NCI-H1105 (cell line): ENCODE measurements at regions not wholly inside any gene's neighbourhood (a gene's known extent, or its start where the extent isn't known, plus 50 kb on each side); places are given as distances from the start of the nearest gene placed in this dataset.

Experiments used
- DNase-seq: peaks from one replicate; lab custom pipeline; 2025; lab: John Stamatoyannopoulos, UW

GRCh38 chr11:135075740-135076139 is 663.7 kb upstream of the B3GAT1 start:
- DNase-seq, result no peak

DNA sequence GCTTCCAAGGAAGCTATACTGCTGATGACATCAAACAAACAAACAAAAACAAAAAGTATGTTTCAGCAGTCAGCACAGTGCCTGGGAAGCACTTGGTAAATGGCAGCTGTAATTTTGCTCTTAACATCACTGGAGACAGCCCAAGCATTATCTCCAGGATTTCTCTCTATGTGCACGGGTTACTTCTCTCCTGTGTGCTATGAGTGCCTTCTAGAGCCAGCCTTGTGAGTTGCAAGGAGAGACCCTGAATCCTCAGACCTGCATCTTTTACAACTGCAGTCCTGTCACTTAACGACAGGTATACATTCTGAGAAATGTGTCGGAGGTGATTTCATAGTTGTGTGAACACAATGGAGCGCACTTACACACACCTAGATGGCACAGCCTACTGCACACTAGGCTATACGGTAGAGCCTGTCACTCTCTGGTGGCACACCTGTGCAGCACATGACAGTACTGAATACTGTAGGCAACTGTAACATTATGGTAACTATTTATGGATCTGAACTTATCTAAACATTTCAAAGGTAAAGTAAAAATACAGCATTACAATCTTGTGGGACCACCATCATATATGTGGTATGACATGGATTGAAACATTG is 662.5 kb upstream of the B3GAT1 start:
- DNase-seq, result peak; percentile 10

DNA sequence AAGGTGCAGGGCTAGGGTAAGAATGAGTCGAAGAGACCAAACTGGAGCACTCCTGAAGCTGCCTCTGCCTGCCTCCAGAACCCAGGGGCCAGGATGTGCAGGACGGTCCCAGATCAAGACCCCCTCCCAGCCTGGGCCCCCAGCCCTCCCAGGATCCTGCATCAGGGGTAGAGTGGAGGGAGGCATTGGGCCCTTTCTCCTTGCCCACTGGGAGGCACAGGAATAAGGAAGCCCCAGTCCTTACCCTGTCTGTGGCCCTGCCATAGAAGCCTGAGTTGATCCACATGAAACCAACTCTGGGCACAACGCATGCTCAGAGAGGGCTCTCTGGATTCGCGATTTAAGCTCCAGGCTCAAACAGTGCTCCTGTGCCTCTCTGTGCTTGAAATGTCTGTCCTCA is 661.8 kb upstream of the B3GAT1 start:
- DNase-seq, result no peak

DNA sequence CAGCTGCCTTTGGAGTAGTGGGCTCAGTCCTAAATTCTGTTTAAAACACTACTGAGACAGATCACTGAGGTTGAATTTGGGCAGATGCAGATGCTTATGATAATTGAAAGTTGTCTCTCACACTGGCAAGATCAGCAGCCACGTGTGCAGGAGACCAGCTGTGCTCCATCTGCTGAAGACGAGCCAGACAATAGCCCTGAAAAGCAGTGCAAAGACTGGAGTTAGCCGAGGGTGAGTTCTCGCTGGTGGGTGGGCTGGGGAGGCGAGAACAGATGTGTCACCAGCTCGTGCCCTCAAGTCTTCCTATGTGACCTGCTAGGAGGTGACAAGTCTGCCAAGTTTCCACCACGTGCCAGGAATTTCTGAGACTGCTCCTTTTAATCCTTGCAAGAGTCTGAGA is 661.3 kb upstream of the B3GAT1 start:
- DNase-seq, result no peak

- DNase-seq, result no peak
Observed at GRCh38 chr11:135069890-135070289, 657.8 kb upstream of the B3GAT1 start.

DNA sequence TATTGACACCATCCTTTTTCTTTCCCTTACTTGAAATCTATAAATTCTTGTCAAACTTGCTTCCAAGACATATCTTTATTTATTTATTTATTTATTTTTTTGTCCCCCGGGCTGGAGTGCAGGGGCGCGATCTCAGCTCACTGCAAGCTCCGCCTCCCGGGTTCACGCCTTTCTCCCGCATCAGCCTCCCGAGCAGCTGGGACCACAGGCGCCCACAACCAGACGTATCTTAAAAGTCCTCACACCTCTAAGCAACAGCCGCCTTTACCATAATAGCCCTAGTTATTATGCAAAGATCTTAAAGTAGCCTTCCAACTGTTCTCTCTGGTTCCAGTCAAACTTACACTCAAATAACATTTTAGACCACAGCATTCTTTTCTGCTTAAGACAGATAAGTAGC is 657.0 kb upstream of the B3GAT1 start:
- DNase-seq, result no peak

DNA sequence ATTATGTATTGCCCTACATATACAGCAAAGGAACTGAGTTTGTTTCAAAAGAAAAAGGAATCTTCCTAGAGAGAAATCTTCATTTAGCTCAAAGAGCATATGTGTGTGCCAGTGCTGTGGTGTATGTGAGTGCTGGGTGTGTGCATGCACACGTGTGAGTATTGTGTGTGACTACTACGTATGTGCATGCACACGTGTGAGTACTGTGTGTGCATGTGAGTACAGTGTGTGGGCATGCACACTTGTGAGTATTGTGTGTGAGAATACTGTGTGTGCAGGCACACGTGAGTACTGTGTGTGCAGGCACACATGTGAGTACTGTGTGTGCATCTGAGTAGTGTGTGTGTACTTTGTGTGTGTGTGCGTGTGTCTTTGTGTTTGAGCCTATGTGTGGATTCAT is 651.0 kb upstream of the B3GAT1 start:
- no peak for DNase-seq

DNA sequence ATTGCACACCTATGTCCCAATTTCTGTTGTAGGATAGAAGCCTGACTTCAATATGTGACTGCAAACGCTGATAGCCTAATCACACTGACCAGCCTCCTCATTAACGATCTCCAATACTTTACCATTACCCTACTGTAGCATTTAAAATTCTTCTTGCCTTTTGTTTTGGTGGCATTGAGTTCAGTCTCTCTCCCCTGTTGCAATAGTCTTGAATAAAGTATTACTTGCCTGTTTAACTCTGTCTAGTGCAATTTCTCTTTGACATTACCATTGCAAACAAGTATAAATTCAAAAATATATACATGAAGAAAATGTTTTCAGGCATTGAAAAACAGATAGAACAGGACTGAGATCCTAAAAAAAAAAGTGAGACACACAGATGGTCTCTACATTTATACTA is 649.1 kb upstream of the B3GAT1 start:
- no peak for DNase-seq

- no peak for DNase-seq
Observed at GRCh38 chr11:135046986-135047385, 634.9 kb upstream of the B3GAT1 start.

- no peak for DNase-seq
Observed at GRCh38 chr11:135046556-135046955, 634.5 kb upstream of the B3GAT1 start.

GRCh38 chr11:135043434-135043833 is 631.4 kb upstream of the B3GAT1 start:
- no peak for DNase-seq

DNA sequence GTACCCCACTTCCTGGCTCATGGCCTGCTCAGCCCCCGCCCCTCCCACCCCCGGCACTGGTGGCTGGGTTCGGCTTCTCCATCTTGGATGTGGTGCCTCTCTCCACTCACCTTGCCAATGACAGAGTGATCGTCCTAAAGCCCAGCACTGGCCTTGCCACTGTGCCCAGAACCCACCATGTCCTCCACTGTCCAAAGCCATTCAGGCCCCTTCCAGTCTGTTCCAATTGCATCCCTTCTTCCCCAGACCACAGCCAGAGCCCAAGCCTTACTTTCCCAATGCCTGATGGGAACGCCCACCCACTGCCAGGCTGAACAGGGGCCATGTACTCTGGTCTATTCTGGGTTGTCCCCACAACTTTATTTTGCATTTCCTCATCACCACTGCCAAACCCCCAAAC is 625.8 kb upstream of the B3GAT1 start:
- no peak for DNase-seq

DNA sequence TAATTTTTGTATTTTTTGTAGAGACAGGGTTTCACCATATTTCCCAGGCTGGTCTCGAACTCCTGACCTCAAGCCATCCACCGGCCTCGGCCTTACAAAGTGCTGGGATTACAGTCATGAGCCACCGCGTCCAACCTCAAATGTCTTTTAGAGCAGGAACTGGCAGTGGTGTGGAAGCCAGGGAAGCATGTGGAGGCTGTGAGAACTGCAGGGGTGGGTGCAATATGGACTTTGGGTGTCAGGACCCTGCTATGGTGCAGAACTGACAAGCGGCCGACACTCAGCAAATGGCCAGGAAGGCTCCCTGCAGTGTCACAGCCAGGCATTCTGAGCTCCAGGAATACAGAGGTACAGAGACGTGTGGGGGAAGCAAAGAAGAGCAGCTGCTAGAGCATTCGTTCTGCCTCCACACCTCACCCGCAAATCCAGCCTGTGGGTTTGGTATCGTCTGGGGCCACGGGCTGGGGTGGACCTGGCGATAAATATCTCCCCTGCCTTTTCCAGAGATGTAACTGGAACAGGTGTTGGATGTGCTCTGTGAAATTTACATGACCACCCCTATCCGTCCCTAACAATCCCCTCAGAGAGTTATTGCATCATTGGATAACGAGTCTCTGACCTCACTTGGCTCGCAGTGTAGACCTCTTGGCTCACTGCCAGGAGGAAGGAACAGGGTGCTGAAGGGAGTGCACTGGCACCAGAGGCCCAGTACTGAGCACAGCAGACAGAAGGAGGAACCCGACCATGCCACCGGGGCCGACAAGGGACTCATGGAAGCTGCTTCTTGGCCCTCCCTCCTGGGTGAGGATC is 624.7 kb upstream of the B3GAT1 start:
- peak; percentile 2 for DNase-seq

- DNase-seq, result no peak
Observed at GRCh38 chr11:135035282-135035681, 623.2 kb upstream of the B3GAT1 start.

DNA sequence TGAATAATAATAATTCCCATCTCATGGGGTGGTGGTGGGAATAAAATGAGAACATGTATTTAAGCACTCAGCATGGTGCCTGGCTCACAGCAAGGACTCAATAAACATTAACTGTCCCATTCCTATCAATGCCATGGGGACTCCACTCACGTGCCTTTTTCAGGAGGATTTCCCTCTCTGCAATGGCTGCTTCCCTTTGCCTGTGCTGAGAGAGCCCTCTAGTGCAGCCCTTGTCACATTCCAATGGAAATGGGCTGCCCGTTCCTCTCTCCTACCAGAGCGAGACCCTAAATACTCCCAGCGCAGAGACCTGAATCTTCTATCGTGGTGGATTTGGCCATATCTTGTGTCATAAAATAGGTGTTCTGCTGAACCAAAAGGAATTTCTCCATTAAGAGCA is 621.5 kb upstream of the B3GAT1 start:
- DNase-seq, result peak; percentile 15

- DNase-seq, result no peak
Observed at GRCh38 chr11:135031205-135031989, 619.4 kb upstream of the B3GAT1 start.

GRCh38 chr11:135027461-135027860 is 615.4 kb upstream of the B3GAT1 start:
- DNase-seq, result no peak

DNA sequence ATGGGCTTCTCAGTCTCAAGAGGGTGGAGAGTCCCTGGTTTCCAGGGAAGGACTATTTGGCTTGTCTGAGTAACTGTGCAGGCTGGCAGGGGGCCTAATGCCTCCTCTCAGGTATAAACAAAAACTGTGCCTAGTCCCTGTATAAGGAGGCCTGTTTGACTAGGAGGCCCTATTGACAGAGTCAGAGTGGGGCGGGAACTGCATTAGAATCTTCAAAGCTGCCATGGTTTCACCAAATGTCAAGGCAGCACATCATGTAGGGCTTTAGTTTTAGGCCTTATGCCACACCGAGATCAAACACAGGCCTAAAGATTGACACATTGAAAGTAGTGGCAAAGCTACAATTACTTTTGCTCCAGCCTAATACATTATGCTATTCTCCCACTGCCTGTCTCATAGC is 611.5 kb upstream of the B3GAT1 start:
- no peak for DNase-seq

DNA sequence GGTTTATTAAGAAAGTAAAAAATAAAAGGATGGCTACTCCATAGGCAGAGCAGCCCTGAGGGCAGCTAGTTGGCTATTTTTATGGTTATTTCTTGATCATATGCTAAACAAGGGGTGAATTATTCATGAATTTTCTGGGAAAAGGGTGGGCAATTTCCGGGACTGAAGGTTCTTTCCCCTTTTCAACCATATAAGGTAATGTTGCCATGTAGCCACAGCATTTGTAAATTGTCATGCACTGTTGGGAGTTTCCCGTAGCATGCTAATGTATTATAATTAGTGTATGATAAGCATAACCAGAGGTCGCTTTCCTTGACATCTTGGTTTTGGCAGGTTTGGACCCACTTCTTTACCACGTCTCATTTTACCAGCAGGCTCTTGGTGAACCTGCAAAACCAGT is 610.4 kb upstream of the B3GAT1 start:
- DNase-seq, result no peak

DNA sequence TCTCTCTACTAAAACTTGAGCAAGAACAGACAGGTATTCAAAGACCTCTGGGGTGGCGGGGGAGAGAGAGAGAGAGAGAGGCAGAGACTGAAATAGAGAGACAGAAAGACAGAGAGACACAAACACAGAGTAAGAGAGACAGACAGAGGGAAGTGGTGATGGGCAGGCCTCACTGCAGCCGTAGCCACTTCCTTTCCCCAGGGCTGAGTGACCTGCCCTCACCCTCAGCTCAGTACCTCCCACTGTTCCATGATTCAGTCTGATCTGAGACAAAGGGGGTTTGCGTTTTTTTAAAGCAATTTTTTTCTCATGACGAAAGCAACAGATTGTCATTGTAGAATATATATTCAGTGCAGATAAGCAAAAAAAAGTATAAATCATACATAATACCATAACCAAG is 607.9 kb upstream of the B3GAT1 start:
- DNase-seq, result no peak

DNA sequence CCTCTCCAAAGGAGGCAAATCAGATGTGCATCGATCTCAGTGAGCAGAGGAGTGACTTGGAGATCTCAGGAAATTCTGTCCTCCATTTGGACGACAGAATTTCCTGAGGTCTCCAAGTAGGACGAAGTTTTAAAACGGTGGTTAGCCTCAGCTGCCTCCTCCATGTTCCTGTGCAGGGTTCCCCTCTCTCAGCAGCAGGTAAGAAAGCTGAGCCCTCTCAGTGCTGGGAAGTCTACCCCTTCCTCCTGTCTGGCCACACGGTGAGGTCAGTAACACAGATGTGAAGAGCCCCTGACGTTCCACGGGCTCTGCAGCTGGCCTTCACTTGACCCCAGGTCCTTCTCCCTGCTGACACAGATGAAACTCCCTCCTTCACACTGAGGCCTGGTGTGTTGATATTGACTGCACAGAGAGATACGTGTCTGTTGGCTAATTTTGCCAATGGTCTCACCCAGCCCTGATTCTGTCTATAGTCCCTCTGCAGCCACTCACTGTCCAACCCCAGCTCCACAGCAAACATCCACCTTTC is 607.4 kb upstream of the B3GAT1 start:
- DNase-seq, result no peak

GRCh38 chr11:135017296-135017695 is 605.3 kb upstream of the B3GAT1 start:
- no peak for DNase-seq

GRCh38 chr11:135015966-135016365 is 603.9 kb upstream of the B3GAT1 start:
- no peak for DNase-seq
